Ishikawa (cell line): ENCODE measurements at regions not wholly inside any gene's neighbourhood (a gene's known extent, or its start where the extent isn't known, plus 50 kb on each side); places are given as distances from the start of the nearest gene placed in this dataset.

Source experiments
- CEBPB ChIP-seq: IDR thresholded peaks from 2 replicates; pipeline ENCODE4 v1.6.1; 2012
- CREB1 ChIP-seq: IDR thresholded peaks from 2 replicates; pipeline ENCODE4 v1.6.1; 2012; ENCODE audit warnings: low read depth
- EGR1 ChIP-seq: IDR thresholded peaks from 2 replicates; pipeline ENCODE4 v1.6.1; 2012
- EP300 ChIP-seq: IDR thresholded peaks from 2 replicates; pipeline ENCODE4 v1.6.1; 2012; ENCODE audit warnings: borderline replicate concordance
- FOXM1 ChIP-seq: IDR thresholded peaks from 2 replicates; pipeline ENCODE4 v1.6.1; 2012; ENCODE audit warnings: low read depth, borderline replicate concordance
- MAX ChIP-seq: IDR thresholded peaks from 2 replicates; pipeline ENCODE4 v1.6.1; 2012
- NFIC ChIP-seq: IDR thresholded peaks from 2 replicates; pipeline ENCODE4 v1.6.1; 2012
- RAD21 ChIP-seq: IDR thresholded peaks from 2 replicates; pipeline ENCODE4 v1.6.1; 2012; ENCODE audit warnings: low read depth
- REST ChIP-seq: IDR thresholded peaks from 2 replicates; pipeline ENCODE4 v1.6.1; 2012; ENCODE audit warnings: low read depth, mild to moderate bottlenecking
- TAF1 ChIP-seq: IDR thresholded peaks from 2 replicates; pipeline ENCODE4 v1.6.1; 2012; ENCODE audit warnings: low read depth, mild to moderate bottlenecking
- TEAD4 ChIP-seq: IDR thresholded peaks from 2 replicates; pipeline ENCODE4 v1.6.1; 2012
- USF1 ChIP-seq: IDR thresholded peaks from 2 replicates; pipeline ENCODE4 v1.6.1; 2012
- YY1 ChIP-seq: IDR thresholded peaks from 2 replicates; pipeline ENCODE4 v1.6.1; 2012; ENCODE audit warnings: low read depth
- ZBTB7A ChIP-seq: IDR thresholded peaks from 2 replicates; pipeline ENCODE4 v1.6.1; 2012; ENCODE audit warnings: low read depth

- TF ChIP-seq NFIC, result no peak
- no peak for TF ChIP-seq REST
Observed at GRCh38 chr6:113338644-113339043, 518.5 kb upstream of the MARCKS start.

GRCh38 chr6:113339209-113339608 is 517.9 kb upstream of the MARCKS start:
- TF ChIP-seq EP300, result no peak
- TF ChIP-seq CEBPB, result no peak
- TF ChIP-seq TEAD4, result no peak
- TF ChIP-seq USF1, result no peak
- no peak for TF ChIP-seq REST
- no peak for TF ChIP-seq EGR1
- TF ChIP-seq RAD21, result no peak
- no peak for TF ChIP-seq YY1
- TF ChIP-seq ZBTB7A, result no peak
- no peak for TF ChIP-seq TAF1

GRCh38 chr6:113340371-113340770 is 516.8 kb upstream of the MARCKS start:
- TF ChIP-seq RAD21, result no peak
- no peak for TF ChIP-seq CREB1
- TF ChIP-seq REST, result no peak
- TF ChIP-seq CEBPB, result no peak
- TF ChIP-seq ZBTB7A, result no peak
- no peak for TF ChIP-seq TEAD4
- TF ChIP-seq TAF1, result no peak
- TF ChIP-seq EGR1, result no peak
- TF ChIP-seq MAX, result no peak
- no peak for TF ChIP-seq NFIC
- TF ChIP-seq YY1, result no peak

- TF ChIP-seq RAD21 (no peak), TAF1 (no peak), YY1 (no peak), CEBPB (no peak)
Observed at GRCh38 chr6:113343940-113344339, 513.2 kb upstream of the MARCKS start.

GRCh38 chr6:113344969-113345368 is 512.2 kb upstream of the MARCKS start:
- TF ChIP-seq CEBPB (no peak), CREB1 (no peak), EGR1 (no peak), FOXM1 (no peak), REST (no peak), MAX (no peak), YY1 (no peak), USF1 (no peak), EP300 (no peak)
